ENCODE measurements at regions not wholly inside any gene's neighbourhood (a gene's known extent, or its start where the extent isn't known, plus 50 kb on each side); places are given as distances from the start of the nearest gene placed in this dataset.

DNA sequence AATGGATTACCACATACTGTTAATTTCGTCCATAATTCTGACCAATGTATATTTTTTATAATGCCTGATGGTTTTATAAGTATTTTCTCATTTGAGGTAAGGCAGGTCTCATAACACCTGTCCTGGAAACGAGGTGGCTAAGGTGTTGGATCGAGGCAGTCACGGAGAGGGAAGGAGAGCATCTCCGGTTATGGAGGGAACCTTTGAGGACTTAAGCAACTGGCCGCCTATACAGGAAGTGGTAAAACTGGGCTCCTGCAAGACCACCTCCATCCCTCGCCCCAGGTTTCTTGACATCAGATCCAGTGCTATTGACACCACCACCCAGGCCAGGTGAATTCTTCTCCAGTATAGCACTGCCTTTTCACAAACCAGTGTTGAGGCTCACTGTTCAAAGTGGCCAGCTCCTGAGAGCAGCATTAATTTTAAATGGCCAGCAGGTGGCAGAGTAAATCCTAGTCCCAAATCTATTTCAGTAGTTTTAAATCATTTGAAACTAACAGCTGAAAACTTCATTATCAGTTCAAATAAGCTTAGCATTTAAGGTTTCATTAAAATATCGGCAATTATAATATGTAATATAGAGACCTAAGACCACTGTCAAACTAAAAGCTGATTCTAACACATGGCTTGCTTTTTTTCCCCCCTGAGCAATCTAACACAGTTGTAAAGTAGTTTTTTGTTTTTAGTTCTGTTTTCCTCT is 100.8 kb downstream of the PPM1A start:
- no peak overlapping the region for H3K4me3 ChIP-seq (ENCODE audit: low read depth, low read length)
- DNase-seq (ENCODE audit: low read depth) = peak; percentile 33
- TF ChIP-seq, protein P1, sequence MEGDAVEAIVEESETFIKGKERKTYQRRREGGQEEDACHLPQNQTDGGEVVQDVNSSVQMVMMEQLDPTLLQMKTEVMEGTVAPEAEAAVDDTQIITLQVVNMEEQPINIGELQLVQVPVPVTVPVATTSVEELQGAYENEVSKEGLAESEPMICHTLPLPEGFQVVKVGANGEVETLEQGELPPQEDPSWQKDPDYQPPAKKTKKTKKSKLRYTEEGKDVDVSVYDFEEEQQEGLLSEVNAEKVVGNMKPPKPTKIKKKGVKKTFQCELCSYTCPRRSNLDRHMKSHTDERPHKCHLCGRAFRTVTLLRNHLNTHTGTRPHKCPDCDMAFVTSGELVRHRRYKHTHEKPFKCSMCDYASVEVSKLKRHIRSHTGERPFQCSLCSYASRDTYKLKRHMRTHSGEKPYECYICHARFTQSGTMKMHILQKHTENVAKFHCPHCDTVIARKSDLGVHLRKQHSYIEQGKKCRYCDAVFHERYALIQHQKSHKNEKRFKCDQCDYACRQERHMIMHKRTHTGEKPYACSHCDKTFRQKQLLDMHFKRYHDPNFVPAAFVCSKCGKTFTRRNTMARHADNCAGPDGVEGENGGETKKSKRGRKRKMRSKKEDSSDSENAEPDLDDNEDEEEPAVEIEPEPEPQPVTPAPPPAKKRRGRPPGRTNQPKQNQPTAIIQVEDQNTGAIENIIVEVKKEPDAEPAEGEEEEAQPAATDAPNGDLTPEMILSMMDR (IDR thresholded peaks at IDR 0.05; ENCODE audit: control insufficient read depth, extremely low read depth, insufficient read depth) = peak; percentile 71

DNA sequence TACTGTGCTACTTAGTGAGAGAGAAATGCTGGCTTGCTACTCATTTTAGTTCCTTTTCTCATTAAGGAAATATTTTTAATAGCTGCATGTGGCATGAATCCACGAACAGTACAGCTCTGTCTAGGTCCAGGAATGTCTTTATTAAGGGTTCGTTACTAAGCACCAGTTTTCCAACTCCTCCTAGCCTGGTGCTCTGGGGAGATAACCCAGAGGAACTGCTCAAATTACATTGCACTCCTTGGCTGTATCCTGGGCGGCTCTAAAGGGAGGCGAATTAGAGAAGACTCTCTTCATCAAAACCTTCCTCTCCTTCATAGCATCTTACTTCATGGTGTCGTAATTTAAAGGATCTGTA is 101.3 kb downstream of the PPM1A start:
- DNase-seq (ENCODE audit: low read depth) = no peak
- H3K4me3 ChIP-seq (ENCODE audit: low read depth, low read length) = no peak overlapping the region
- TF ChIP-seq, protein P1 (IDR thresholded peaks at IDR 0.05; ENCODE audit: control insufficient read depth, extremely low read depth, insufficient read depth) = no peak

DNA sequence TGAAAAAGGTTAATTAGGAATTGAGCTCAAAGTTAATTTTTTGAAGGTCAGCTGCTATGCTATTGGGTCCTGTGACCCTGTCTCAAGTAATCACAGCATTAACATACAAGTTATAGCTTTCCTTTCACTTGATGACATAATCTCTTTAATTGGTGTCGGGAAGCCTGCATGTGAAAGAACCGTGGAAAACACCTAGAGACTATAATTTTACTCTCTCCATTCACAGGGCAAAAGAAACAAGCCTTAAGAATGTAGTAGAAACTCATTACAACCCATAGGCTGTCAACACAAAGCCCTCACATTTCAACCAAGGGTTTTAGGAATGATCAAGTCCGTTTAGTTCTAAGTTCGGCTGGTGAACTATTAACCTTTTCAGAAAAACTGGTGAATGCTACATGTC is 104.4 kb downstream of the PPM1A start:
- H3K4me3 ChIP-seq (ENCODE audit: low read depth, low read length) = no peak overlapping the region
- DNase-seq (ENCODE audit: low read depth) = no peak
- TF ChIP-seq, protein P1 (IDR thresholded peaks at IDR 0.05; ENCODE audit: control insufficient read depth, extremely low read depth, insufficient read depth) = no peak

DNA sequence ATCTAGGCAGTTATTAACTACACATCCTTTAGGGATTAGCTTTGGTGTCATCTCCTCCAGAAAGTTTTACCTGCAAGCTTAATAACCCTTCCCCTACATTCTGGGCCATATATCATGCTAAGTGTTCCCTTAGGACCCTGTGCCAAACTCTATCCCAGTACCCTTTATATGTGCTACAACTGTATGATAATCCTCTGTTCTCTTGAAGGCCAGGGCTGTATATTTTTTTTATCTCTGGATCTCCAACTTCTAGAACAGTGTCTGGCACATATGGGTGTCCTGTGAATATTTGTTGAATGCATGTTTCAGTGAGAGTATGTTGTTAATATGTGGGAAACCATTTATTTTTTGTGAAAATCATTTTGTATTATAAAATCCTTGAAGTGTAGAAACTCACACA is 106.7 kb downstream of the PPM1A start:
- TF ChIP-seq, protein P1 (IDR thresholded peaks at IDR 0.05; ENCODE audit: control insufficient read depth, extremely low read depth, insufficient read depth) = no peak
- no peak for DNase-seq (ENCODE audit: low read depth)
- no peak overlapping the region for H3K4me3 ChIP-seq (ENCODE audit: low read depth, low read length)

DNA sequence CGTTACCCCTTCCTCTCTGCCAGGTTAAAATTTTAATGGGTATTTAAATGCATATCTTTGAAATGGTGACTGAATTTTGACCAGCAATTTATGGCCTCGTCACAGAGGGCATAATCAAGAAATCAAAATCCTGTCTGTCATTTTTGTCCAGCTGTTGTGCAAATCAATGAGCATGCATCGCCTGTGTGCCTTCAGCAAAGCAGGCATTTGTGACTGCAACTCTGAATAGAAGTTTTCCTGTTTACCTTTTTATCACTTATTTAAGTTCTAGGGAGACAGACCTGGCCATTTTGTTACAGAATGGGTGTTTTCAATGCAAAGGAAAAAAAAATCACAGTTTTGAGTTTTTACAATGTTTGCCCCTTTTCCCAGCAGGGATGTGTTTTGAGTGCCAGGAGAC is 107.4 kb downstream of the PPM1A start:
- TF ChIP-seq, protein P1 (IDR thresholded peaks at IDR 0.05; ENCODE audit: control insufficient read depth, extremely low read depth, insufficient read depth) = no peak
- DNase-seq (ENCODE audit: low read depth) = no peak
- no peak overlapping the region for H3K4me3 ChIP-seq (ENCODE audit: low read depth, low read length)

DNA sequence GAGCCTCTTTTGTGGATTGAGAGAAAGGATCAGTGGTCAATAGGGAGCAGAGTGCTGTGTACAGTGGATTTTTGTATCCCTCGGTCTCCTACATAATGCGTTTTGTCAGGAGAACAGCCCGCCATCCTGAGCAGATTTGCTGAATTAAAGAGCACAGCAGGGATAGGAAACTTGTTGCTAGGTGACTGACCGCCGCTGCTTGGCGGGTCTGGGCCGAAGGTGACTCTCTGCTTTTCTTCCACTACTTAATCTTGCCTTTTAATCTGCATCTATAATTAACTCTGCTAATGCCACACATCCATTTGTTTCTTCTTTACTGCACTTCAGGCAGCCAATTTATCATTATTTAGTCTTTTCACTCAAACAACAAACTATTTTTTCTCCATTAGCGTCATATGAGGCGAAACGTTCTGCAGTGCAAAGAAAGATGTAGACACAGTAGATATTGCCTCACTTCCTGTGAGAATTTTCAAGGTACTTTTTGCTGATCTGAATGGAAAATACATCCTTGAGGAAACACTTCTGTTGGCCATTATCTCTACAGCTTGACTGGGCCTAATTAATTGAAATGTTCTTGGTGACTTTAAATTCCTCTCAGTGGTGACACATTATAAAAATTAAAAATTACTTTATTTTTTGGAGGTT is 108.0 kb downstream of the PPM1A start:
- H3K4me3 ChIP-seq (ENCODE audit: low read depth, low read length) = no peak overlapping the region
- TF ChIP-seq, protein P1 (IDR thresholded peaks at IDR 0.05; ENCODE audit: control insufficient read depth, extremely low read depth, insufficient read depth) = no peak
- no peak for DNase-seq (ENCODE audit: low read depth)

All from LNCaP clone FGC (cell line).